K562 (cell line): ENCODE measurements at regions not wholly inside any gene's neighbourhood (a gene's known extent, or its start where the extent isn't known, plus 50 kb on each side); places are given as distances from the start of the nearest gene placed in this dataset.

Experiments used
- ATAC-seq: fragments of 200-7000 bp; cut with Tn5 transposase; 3 replicates; pipeline ENCODE4 v1.9.1; 2020; ENCODE audit warnings: moderate library complexity
- BruUV-seq: library from RNA; stranded (reverse); fragments of 400-500 nt; replicated peaks from 2 replicates; lab custom pipeline; 2021; lab: Mats Ljungman, UMichigan
- CTCF ChIA-PET: fragments of 300-600 bp; formaldehyde crosslinking; extraction: SDS; loops from one replicate; lab custom pipeline; 2021; ENCODE audit warnings: low intra/inter-chr PET ratio; lab: Yijun Ruan, JAX
- POLR2A ChIA-PET: fragments of 300-600, 350-650 bp; sonication (Branson Sonifier 250); formaldehyde crosslinking; extraction: SDS; loops from one replicate; lab custom pipeline; 2021; ENCODE audit warnings: antibody characterized with exemption, inconsistent platforms; lab: Yijun Ruan, JAX
- DNase-seq, 4 experiments: peaks; one replicate each; pipeline versions ENCODE4 v3.0.0 to v3.0.0-alpha.2; 2011 to 2018; ENCODE audit warnings: low spot score in 3 of 4, mixed read lengths in 3 of 4; ENCODE audit errors: extremely low read depth in 1 of 4
- FAIRE-seq: peaks from 2 replicates; lab custom pipeline; 2011; peaks lifted over from hg19 to GRCh38; lab: Jason Lieb, UNC
- H2AFZ ChIP-seq: 2 replicates; pipeline ENCODE4 v1.6.0; 2011; ENCODE audit warnings: low read depth, low read length, control low read depth, inconsistent platforms
- H3K27ac ChIP-seq: fragments of 200-600 bp; 3 replicates; pipeline ENCODE4 v1.8.0; 2011; ENCODE audit warnings: low read depth, mild to moderate bottlenecking, control low read depth, inconsistent platforms, low read length, moderate library complexity, mixed read lengths; ENCODE audit errors: extremely low read depth
- H3K27me3 ChIP-seq, 2 experiments: fragments of 300-600 bp in 1 of 2; 2 replicates in 1 of 2; 3 replicates in 1 of 2; pipeline versions ENCODE4 v1.6.0 to v1.8.0; 2011; ENCODE audit warnings: inconsistent platforms in 2 of 2, low read length in 2 of 2, mild to moderate bottlenecking in 1 of 2, mixed read lengths in 1 of 2, moderate library complexity in 1 of 2; ENCODE audit not compliant: control insufficient read depth in 2 of 2, insufficient read depth in 2 of 2
- H3K36me3 ChIP-seq: fragments of 300-600 bp; 3 replicates; pipeline ENCODE4 v1.8.0; 2011; ENCODE audit warnings: mild to moderate bottlenecking, low read length, inconsistent platforms; ENCODE audit not compliant: control insufficient read depth, insufficient read depth
- H3K4me1 ChIP-seq, 2 experiments: fragments of 200-600 bp in 1 of 2; replicated peaks in 1 of 2; 2 replicates in 1 of 2; 3 replicates in 1 of 2; pipeline versions ENCODE4 v1.5.1 to v1.8.0; 2011; ENCODE audit warnings: inconsistent platforms in 2 of 2, low read length in 2 of 2, mild to moderate bottlenecking in 1 of 2, mixed read lengths in 1 of 2, moderate library complexity in 1 of 2; ENCODE audit not compliant: control insufficient read depth in 2 of 2, insufficient read depth in 2 of 2
- H3K4me2 ChIP-seq: 2 replicates; pipeline ENCODE4 v1.6.1; 2011; ENCODE audit warnings: low read length, control low read depth, inconsistent platforms, mixed read lengths; ENCODE audit not compliant: insufficient read depth
- H3K4me3 ChIP-seq: fragments of 200-600 bp; sonication (generic), shearing (Covaris generic); 2 replicates; pipeline ENCODE4 v1.5.1; 2016; ENCODE audit warnings: control low read depth, inconsistent platforms
- H3K79me2 ChIP-seq: fragments of 200-600 bp; 3 replicates; pipeline ENCODE4 v1.8.0; 2011; ENCODE audit warnings: low read length, inconsistent platforms; ENCODE audit not compliant: control insufficient read depth, insufficient read depth
- H3K9ac ChIP-seq, 2 experiments: 2 replicates each; pipeline versions ENCODE4 v1.6.0 to v1.6.1; 2011; ENCODE audit warnings: low read depth in 2 of 2, low read length in 2 of 2, control low read depth in 1 of 2, inconsistent platforms in 1 of 2, mild to moderate bottlenecking in 1 of 2, mixed read lengths in 1 of 2; ENCODE audit not compliant: insufficient read depth in 1 of 2
- H3K9me1 ChIP-seq: one replicate; pipeline ENCODE4 v1.6.0; 2011; ENCODE audit warnings: inconsistent platforms, mild to moderate bottlenecking, low read length, moderate library complexity; ENCODE audit not compliant: control insufficient read depth, insufficient read depth
- H3K9me3 ChIP-seq: replicated peaks from 2 replicates; pipeline ENCODE4 v1.5.1; 2011; ENCODE audit warnings: low read depth, low read length, inconsistent platforms; ENCODE audit not compliant: control insufficient read depth, insufficient read depth
- H4K20me1 ChIP-seq: replicated peaks from 2 replicates; pipeline ENCODE4 v1.6.1; 2011; ENCODE audit warnings: low read length, inconsistent platforms, mixed read lengths; ENCODE audit not compliant: control insufficient read depth, insufficient read depth
- CCNT2 ChIP-seq: IDR thresholded peaks from 2 replicates; pipeline ENCODE4 v1.6.1; 2011; ENCODE audit warnings: borderline replicate concordance, low read depth, mild to moderate bottlenecking, moderate library complexity, mixed read lengths, low read length; ENCODE audit not compliant: insufficient read length; ENCODE audit errors: extremely low read depth
- CHCHD3 ChIP-seq: fragments of 250-450 bp; sonication (Bioruptor Pico); IDR thresholded peaks from 2 replicates; pipeline ENCODE4 v2.1.2; 2022; ENCODE audit warnings: mild to moderate bottlenecking
- CREB1 ChIP-seq, 2 experiments: sonication (generic) in 1 of 2; formaldehyde crosslinking in 1 of 2; IDR thresholded peaks; 2 replicates each; pipeline versions ENCODE4 v1.6.1 to v1.8.0; 2012 to 2022; ENCODE audit warnings: inconsistent platforms in 1 of 2, mild to moderate bottlenecking in 1 of 2, missing genetic modification reagents in 1 of 2, moderate library complexity in 1 of 2
- DDX20 ChIP-seq: fragments of 450-650 bp; IDR thresholded peaks from 2 replicates; pipeline ENCODE4 v1.6.1; 2016; ENCODE audit warnings: missing genetic modification characterization, low read depth, mild to moderate bottlenecking, missing compliant biosample characterization, moderate library complexity
- NR2C2 ChIP-seq, 2 experiments: fragments of 200-800 bp in 1 of 2; sonication (Bioruptor generic) in 1 of 2; sonication (generic) in 1 of 2; formaldehyde crosslinking in 1 of 2; IDR thresholded peaks; 2 replicates each; pipeline versions ENCODE4 v1.6.1 to v1.8.0; 2016 to 2022; ENCODE audit warnings: mild to moderate bottlenecking in 1 of 2, missing compliant biosample characterization in 1 of 2, missing genetic modification characterization in 1 of 2, missing genetic modification reagents in 1 of 2
- SRSF9 ChIP-seq: fragments of 200-400 bp; formaldehyde crosslinking; IDR thresholded peaks from 2 replicates; pipeline ENCODE4 v1.6.1; 2017; ENCODE audit warnings: low read depth, low read length, borderline replicate concordance
- ZNF57 ChIP-seq: fragments of 450-650 bp; formaldehyde crosslinking; IDR thresholded peaks from 2 replicates; pipeline ENCODE4 v1.4.0; 2020; ENCODE audit warnings: mild to moderate bottlenecking, moderate library complexity
- WGBS: fragments of 100-300 bp; shearing (Covaris generic); methylation state at CpG from one replicate; pipeline ENCODE4 v1.1.6; 2016; ENCODE audit warnings: low coverage, mixed read lengths; ENCODE audit not compliant: insufficient coverage; ENCODE audit errors: missing lambda C conversion rate; 5-methylcytosine and 5-hydroxymethylcytosine counted together
- in situ Hi-C: fragments of 300-500 bp; cut with MboI; formaldehyde crosslinking; loops from 4 replicates; pipeline ENCODE4 v1.15.0; 2018; ENCODE audit warnings: inconsistent platforms, mixed read lengths
- intact Hi-C: fragments of 100-400 bp; cut with micrococcal nuclease; formaldehyde crosslinking; loops from 2 replicates; pipeline ENCODE4 v1.14.2; 2022
- TF ChIP-seq, protein P1 (sequence below): fragments of 250-450 bp; sonication (Bioruptor Pico); IDR thresholded peaks from 2 replicates; pipeline ENCODE4 v1.4.0; 2020
- TF ChIP-seq, protein P2 (sequence below): fragments of 250-450 bp; sonication (Bioruptor Pico); IDR thresholded peaks from 2 replicates; pipeline ENCODE4 v1.8.0; 2021; ENCODE audit warnings: mild to moderate bottlenecking, moderate library complexity

DNA sequence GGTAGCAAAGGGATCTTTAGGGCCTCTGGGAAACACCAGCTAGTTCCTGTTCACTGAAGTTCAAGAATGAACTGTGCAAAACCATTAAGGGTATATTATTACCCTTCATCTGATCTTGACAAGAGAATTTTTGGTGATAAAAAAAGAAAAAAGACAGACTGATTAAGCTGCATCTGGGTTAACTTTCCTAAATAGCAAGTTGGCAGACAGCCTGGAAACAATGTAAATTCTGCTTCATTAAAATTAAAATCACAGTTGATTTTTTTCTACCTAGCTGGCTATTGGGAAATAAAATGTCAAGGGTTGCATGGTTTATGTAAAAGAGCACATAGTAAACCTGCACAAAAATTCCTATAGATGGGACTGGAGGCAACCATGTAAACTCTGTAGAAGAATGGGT is 126.6 kb upstream of the PRKD1 start (continued):
- TF ChIP-seq CHCHD3 (no peak), CREB1 (IDR thresholded peaks at IDR 0.05) (no peak), CREB1 (CRISPR knock-in tag; IDR thresholded peaks at IDR 0.05) (no peak)

DNA sequence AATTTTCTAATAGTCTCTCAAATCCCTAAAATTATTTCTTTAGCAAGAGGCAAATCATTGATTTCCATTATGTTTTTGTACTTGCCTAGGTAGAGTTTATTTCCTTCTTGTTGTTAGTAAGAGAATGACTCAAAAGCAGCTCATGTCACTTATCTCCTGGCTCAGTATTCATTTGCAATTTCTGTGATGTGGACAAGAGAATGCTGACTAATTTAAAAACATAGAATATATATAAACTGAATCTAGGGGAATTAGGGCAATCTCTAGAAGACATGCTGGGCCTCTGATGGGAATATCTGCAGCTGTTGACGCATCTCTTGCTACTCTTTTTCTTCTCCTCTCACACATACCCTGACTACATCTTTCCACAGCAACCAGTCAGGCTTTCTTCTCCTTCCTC is 130.8 kb upstream of the PRKD1 start:
- WGBS, result 0% methylated on average over 1 of the region's 1 CpG
- no TSS peak for BruUV-seq

More for the DNA sequence above, 130.8 kb upstream of the PRKD1 start:
- Histone ChIP-seq H3K4me1 (no peaks in the 10 kb centered on the region), H3K9me3 (no peaks in the 10 kb centered on the region), H3K9me1 (no peaks in the 10 kb centered on the region), H4K20me1 (no peaks in the 10 kb centered on the region), H3K36me3 (no peaks in the 10 kb centered on the region), H3K9ac (no peak overlapping the region), H2AFZ (no peak overlapping the region), H3K27me3 (no peaks in the 10 kb centered on the region)
- no peak for FAIRE-seq
- ATAC-seq, result no peak
- POLR2A ChIA-PET, result interaction anchor here (1.1 kb wide), 1 partner anchor 212 kb away, joined by 3 read pairs; no protein-coding TSS in a partner anchor
- no peak for DNase-seq
- TF ChIP-seq DDX20 (tag) (no peak), NR2C2 (CRISPR knock-in tag; IDR thresholded peaks at IDR 0.05) (no peak), NR2C2 (tag; IDR thresholded peaks at IDR 0.05) (no peak), SRSF9 (no peak), CCNT2 (no peak), ZNF57 (no peak)
- TF ChIP-seq, protein P1, sequence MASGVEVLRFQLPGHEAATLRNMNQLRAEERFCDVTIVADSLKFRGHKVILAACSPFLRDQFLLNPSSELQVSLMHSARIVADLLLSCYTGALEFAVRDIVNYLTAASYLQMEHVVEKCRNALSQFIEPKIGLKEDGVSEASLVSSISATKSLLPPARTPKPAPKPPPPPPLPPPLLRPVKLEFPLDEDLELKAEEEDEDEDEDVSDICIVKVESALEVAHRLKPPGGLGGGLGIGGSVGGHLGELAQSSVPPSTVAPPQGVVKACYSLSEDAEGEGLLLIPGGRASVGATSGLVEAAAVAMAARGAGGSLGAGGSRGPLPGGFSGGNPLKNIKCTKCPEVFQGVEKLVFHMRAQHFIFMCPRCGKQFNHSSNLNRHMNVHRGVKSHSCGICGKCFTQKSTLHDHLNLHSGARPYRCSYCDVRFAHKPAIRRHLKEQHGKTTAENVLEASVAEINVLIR (CRISPR knock-in tag), result no peak
- TF ChIP-seq, protein P2, sequence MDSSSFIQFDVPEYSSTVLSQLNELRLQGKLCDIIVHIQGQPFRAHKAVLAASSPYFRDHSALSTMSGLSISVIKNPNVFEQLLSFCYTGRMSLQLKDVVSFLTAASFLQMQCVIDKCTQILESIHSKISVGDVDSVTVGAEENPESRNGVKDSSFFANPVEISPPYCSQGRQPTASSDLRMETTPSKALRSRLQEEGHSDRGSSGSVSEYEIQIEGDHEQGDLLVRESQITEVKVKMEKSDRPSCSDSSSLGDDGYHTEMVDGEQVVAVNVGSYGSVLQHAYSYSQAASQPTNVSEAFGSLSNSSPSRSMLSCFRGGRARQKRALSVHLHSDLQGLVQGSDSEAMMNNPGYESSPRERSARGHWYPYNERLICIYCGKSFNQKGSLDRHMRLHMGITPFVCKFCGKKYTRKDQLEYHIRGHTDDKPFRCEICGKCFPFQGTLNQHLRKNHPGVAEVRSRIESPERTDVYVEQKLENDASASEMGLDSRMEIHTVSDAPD (CRISPR knock-in tag), result no peak
- TF ChIP-seq, all 486 proteins: peak for 0
- in situ Hi-C loops (no loop called here), intact Hi-C loops (no loop called here)
- Histone ChIP-seq H3K4me2 (no peak overlapping the region), H3K27ac (no peak overlapping the region), H3K4me3 (no peak overlapping the region), H3K79me2 (no peaks in the 10 kb centered on the region)
- CTCF ChIA-PET, result no interaction called here
